ENCODE measurements at regions not wholly inside any gene's neighbourhood (a gene's known extent, or its start where the extent isn't known, plus 50 kb on each side); places are given as distances from the start of the nearest gene placed in this dataset.
"Not testable (repeated sequence)": the region's sequence is repeated elsewhere in the genome, so short reads cannot be mapped to it uniquely, and the experiment has no call there.

- no peak for DNase-seq (ENCODE audit: low spot score)
- in situ Hi-C loops (cut with MboI; ENCODE audit: low sequenced_read_pairs, unreplicated experiment), result no loop called here
These were observed 659.6 kb upstream of the ANKRD30A start for GRCh38 chr10:36465604-36466379.

GRCh38 chr10:36464291-36464690 is 661.1 kb upstream of the ANKRD30A start:
- in situ Hi-C loops (cut with MboI; ENCODE audit: low sequenced_read_pairs, unreplicated experiment), result no loop called here
- no peak for TF ChIP-seq CTCF (IDR thresholded peaks at IDR 0.05; ENCODE audit: borderline replicate concordance, control extremely low read depth, extremely low read depth, insufficient read depth, missing control alignments)
- DNase-seq (ENCODE audit: low spot score), result no peak

More at GRCh38 chr10:36465604-36466379, 659.6 kb upstream of the ANKRD30A start:
- no peak for TF ChIP-seq CTCF (IDR thresholded peaks at IDR 0.05; ENCODE audit: borderline replicate concordance, control extremely low read depth, extremely low read depth, insufficient read depth, missing control alignments)

- TF ChIP-seq CTCF (IDR thresholded peaks at IDR 0.05; ENCODE audit: borderline replicate concordance, control extremely low read depth, extremely low read depth, insufficient read depth, missing control alignments), result no peak
- in situ Hi-C loops (cut with MboI; ENCODE audit: low sequenced_read_pairs, unreplicated experiment), result no loop called here
- no peak for DNase-seq (ENCODE audit: low spot score)
These were observed 662.0 kb upstream of the ANKRD30A start for GRCh38 chr10:36463390-36463789.

GRCh38 chr10:36462194-36462593 is 663.2 kb upstream of the ANKRD30A start:
- in situ Hi-C loops (cut with MboI; ENCODE audit: low sequenced_read_pairs, unreplicated experiment), result no loop called here
- TF ChIP-seq CTCF (IDR thresholded peaks at IDR 0.05; ENCODE audit: borderline replicate concordance, control extremely low read depth, extremely low read depth, insufficient read depth, missing control alignments), result no peak
- no peak for DNase-seq (ENCODE audit: low spot score)

- in situ Hi-C loops (cut with MboI; ENCODE audit: low sequenced_read_pairs, unreplicated experiment); DNase-seq (ENCODE audit: low spot score): not testable (repeated sequence)
These were observed 667.0 kb upstream of the ANKRD30A start for GRCh38 chr10:36458437-36458836.

GRCh38 chr10:36457751-36458150 is 667.6 kb upstream of the ANKRD30A start:
- no peak for DNase-seq (ENCODE audit: low spot score)
- in situ Hi-C loops (cut with MboI; ENCODE audit: low sequenced_read_pairs, unreplicated experiment), result no loop called here
- TF ChIP-seq CTCF (IDR thresholded peaks at IDR 0.05; ENCODE audit: borderline replicate concordance, control extremely low read depth, extremely low read depth, insufficient read depth, missing control alignments), result no peak

- TF ChIP-seq CTCF (IDR thresholded peaks at IDR 0.05; ENCODE audit: borderline replicate concordance, control extremely low read depth, extremely low read depth, insufficient read depth, missing control alignments), result no peak
- in situ Hi-C loops (cut with MboI; ENCODE audit: low sequenced_read_pairs, unreplicated experiment), result no loop called here
- DNase-seq (ENCODE audit: low spot score), result no peak
These were observed 669.8 kb upstream of the ANKRD30A start for GRCh38 chr10:36455526-36456133.
